GM18951 (cell line): ENCODE measurements at regions not wholly inside any gene's neighbourhood (a gene's known extent, or its start where the extent isn't known, plus 50 kb on each side); places are given as distances from the start of the nearest gene placed in this dataset.

Experiments
- POLR2A ChIP-seq: IDR thresholded peaks from 4 replicates; pipeline ENCODE4 v1.6.1; 2011; ENCODE audit warnings: mild to moderate bottlenecking; ENCODE audit not compliant: insufficient read length, insufficient read depth; ENCODE audit errors: extremely low read depth
- in situ Hi-C: fragments of 300-500 bp; cut with MboI; formaldehyde crosslinking; loops from one replicate; pipeline ENCODE4 v1.12.0; 2022; ENCODE audit warnings: low sequenced_read_pairs, mixed read lengths, inconsistent platforms; ENCODE audit not compliant: unreplicated experiment

DNA sequence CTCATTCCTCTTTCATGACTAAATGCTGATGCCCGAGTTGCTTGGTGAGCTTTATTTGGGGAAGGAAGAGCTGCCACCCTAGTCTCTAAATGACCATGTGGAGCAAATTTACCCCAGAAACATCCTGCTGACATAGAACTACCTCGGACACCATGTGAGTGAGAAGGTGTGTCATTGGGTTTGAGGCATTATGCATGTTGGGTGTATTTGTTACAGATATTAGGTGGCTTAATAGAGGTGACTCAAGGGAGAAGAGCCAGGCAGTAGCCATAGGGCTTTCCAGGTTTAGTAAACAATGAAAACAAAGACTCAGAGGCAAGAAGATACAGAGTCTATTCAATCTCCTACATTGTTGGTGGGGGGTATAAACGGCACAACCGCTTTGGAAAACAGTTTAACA is 581.5 kb downstream of the CCDC171 start:
- no peak for TF ChIP-seq POLR2A

DNA sequence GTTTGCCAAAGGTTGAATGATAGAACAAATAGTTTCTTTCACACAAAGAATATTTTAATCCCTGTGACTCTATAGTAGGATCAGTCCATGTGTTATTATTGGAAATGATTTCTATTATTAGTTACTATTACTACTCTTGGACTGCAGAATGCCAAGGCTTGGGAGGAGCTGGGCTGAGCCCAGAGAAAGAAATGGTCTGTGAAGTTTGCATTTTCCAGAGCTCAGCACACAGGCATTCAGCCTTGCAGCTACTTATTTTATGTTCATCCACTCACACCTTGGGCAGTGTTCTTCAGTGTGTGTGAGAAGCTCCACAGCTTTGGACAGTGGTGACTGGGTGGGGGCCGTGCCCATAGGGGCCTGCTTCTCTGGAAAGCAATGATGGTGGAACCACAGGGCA is 583.1 kb downstream of the CCDC171 start:
- in situ Hi-C loops: loop anchor here (25.0 kb wide), 1 partner anchor 274 kb away; no protein-coding TSS in a partner anchor

More for the DNA sequence above, 581.5 kb downstream of the CCDC171 start:
- in situ Hi-C loops: loop anchor here (25.0 kb wide), 1 partner anchor 272 kb away; no protein-coding TSS in a partner anchor

DNA sequence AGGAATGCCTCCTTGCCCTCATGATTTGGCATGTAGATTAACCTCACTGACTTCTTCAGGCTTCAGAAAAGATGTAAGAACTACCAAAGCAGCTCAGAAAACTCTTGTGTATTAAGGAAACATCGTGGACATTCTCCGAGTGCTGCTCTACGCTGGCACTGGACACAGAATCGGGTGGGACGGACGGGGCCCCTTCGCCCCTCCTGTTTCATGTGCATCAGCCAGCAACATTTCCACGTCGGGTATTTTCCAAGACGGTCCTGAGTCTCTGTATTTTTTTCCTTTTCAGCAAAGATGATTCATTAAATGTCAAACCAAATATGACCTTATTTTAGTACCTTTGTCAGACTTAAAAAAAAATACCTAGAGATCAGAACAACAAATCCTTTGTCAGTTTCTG is 583.6 kb downstream of the CCDC171 start:
- no peak for TF ChIP-seq POLR2A
- in situ Hi-C loops: loop anchor here (25.0 kb wide), 1 partner anchor 274 kb away; no protein-coding TSS in a partner anchor

More for the DNA sequence above, 583.1 kb downstream of the CCDC171 start:
- no peak for TF ChIP-seq POLR2A

DNA sequence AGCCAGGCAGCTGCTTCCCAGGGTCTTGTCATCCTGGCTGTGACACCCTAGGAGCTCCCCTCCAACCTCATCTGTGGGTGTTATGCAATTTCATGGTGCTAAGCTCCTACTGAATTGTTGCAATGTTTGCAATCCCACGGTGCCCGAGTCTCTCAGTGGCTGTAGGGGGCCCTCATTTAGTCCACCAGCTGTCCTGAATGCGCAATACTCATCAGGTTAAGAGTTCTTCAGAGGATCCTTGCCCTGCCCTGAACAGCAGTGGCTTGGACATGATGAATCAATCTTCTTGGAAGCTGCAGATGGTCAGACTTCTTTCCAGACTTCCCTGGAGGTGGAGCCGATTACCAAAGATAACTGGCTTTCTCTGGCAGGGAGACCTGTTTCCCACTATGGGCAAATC is 584.1 kb downstream of the CCDC171 start:
- no peak for TF ChIP-seq POLR2A
- in situ Hi-C loops: loop anchor here (25.0 kb wide), 1 partner anchor 275 kb away; no protein-coding TSS in a partner anchor

DNA sequence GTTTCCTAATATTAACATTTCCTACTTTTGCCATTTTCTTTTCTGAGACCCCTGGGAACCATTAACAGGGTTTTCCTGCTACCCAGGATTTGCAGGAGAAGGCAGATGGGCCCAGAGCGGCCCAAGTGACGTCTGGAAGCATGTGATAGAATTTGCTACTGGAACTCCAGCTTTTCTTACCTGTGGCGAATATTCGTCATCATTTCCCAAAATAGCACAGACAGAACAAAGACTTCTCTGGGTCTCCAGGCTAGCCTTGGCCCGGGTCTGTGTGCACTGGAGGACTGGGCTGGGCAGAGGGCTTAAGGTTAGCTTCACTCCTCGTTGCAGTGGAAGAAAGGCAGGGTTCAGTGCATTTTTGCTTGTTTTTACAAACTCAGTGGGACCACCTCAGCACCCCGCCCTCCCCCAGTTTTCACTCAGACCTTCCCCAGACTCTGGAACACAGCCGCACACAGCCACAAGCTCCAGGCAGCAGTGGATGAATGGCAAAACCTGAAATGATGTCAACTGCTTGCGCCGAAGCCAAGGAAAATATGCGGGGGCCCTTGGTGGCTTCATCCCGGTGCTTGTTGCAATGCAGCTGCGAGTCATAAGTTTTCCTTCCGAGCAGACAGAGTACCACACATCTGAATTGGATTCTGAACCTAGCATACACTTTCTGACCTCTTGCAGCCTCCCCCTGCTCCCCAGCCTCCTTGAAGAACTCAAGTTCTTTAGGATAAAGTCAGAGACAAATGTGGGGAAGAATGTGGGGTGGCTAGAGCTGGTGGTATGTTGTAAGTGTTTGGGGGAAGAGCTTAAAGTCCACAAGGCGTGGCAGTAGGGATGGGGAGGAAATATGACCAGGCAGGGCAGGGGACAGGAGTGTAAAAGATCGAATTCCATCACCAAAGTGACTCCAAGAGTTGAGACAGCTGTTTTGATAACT is 586.0 kb downstream of the CCDC171 start:
- in situ Hi-C loops: loop anchor here (25.0 kb wide), 1 partner anchor 277 kb away; no protein-coding TSS in a partner anchor
- TF ChIP-seq POLR2A: no peak

DNA sequence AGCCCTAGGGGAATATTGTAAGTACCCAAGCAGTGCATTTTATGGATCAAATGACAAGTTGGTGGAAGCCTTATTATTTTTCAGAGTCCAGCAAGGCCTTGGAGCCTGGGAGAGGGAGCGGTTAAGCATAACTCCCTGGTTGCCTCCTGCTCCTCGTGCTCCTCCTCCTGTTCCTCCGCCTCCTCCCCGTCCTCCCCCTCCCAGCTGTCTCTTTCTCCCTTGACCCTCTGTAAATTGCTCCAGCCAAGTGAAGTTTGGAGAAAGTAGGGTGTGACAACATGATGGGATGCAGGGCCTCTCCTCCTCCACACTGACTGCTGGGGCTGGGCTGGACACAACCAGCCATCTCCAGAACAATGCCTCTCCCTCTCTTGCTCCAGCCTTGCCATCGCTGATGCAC is 586.9 kb downstream of the CCDC171 start:
- TF ChIP-seq POLR2A: no peak
- in situ Hi-C loops: loop anchor here (25.0 kb wide), 1 partner anchor 277 kb away; no protein-coding TSS in a partner anchor

DNA sequence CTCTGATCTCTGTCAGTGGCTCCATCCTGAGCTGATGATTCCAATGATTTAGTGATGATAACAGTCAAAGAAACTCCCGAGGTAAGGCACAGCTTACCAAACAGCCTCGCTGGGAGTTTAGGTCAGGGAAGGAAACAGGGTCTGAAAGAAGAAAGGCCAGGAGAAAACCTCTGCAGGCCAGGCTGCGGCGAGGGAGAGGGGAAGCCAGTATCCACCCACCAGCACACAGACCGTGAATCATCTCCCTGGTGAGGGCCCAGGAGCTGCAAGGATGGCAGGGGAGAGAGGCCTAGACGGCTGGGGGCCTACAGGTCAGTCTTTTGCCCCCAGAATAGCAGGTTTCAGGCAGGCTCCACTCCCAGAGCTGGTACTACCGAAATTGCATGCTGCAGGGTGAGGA is 590.5 kb downstream of the CCDC171 start:
- in situ Hi-C loops: loop anchor here (25.0 kb wide), 1 partner anchor 281 kb away; no protein-coding TSS in a partner anchor
- no peak for TF ChIP-seq POLR2A

DNA sequence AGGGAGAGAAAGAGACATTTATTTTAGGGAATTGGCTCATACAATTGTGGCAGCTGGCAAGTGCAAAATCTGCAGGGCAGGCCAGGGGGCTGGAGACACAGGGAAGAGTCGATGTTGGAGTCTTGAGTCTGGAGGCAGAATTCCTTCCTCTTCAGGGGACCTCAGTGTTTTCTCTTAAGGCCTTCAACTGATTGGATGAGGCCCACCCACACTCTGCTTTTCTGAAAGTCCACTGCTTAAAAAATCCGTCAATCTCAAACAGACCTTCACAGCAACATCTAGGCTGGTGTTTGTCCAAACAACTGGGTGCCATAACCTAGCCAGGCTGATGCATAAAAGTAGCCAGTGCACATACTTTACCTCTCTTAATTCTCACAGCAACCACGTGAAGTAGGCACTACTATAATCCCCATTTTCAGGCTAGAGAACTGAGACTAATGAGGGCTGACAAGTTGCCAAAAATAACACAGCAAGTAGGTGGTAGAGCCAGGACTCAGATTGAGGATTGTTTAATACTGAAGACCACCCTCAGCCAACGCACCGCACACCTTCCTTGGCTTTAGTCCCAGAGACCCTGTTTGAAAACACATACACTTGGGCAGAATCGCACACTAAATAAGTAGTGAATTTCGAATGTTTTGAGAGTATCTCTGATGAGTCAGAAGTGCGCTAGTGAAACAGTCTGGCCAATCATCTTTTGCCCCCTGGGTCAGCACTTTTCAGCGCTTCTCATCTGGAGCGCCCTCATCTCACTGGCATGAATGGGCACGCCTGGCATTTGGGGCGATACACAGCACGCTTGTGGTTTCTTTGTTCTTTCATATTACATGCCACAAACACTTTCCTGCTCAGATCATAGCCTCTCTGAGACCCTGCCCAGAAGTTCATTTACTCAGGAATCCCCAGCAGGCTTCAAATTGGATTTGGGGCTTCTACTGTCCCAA is 591.4 kb downstream of the CCDC171 start:
- in situ Hi-C loops: loop anchor here (25.0 kb wide), 1 partner anchor 282 kb away; no protein-coding TSS in a partner anchor
- no peak for TF ChIP-seq POLR2A

DNA sequence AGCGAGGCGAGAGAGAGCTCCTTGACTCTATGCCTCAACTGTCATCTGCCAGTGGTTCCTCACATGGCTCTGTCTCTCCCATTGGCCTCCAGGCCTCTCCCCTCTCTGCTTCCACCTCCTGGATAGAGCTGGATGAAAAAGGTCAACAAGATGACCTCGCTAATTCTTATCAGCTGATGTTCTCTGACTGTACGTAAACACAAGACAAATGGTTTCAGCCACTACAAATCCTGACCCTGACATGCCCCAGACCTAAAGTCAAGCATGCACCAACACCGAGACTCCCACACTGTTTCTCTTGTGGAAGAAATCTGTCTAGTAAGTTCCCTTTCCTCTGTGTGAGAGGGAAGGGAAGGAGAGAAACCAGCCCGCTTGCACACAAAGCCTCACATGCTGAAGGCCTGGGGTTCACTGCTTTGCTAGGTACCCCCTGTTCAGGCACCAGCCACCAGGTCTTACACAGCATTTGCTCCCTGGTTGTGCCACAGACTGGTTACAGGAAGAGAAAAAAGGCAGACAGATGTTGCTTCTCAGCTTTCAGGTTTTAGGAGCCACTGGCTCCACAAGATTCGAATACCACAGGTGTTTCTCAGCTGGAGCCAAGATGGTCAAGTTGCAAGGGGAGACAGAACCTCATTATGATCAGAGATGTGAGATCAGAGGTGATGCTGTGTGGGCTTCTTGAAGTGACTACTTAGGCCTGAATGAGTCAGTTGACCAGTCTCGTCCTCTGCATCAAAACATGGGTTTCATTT is 592.5 kb downstream of the CCDC171 start:
- no peak for TF ChIP-seq POLR2A
- in situ Hi-C loops: loop anchor here (25.0 kb wide), 1 partner anchor 283 kb away; no protein-coding TSS in a partner anchor

DNA sequence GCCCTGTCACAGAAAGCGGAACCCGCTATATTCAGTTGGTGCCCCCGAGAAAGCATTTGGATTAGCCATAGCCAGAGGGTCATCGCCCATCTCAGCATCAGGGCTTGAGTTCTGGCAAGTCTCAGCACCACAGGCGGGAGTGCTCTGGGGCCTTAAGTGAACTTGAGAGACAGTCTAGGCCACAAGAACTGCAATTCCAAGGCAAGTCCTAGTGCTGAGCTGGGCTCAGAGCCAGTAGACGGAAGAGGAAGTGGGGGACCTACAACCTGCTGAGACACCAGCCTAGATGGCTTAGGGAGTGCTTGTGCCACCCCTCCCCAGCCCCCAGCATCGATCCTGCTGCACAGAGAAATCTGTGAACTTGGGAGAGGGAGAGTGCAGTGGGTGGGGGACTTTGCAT is 594.9 kb downstream of the CCDC171 start:
- TF ChIP-seq POLR2A: no peak
- in situ Hi-C loops: loop anchor here (25.0 kb wide), 1 partner anchor 285 kb away; no protein-coding TSS in a partner anchor

DNA sequence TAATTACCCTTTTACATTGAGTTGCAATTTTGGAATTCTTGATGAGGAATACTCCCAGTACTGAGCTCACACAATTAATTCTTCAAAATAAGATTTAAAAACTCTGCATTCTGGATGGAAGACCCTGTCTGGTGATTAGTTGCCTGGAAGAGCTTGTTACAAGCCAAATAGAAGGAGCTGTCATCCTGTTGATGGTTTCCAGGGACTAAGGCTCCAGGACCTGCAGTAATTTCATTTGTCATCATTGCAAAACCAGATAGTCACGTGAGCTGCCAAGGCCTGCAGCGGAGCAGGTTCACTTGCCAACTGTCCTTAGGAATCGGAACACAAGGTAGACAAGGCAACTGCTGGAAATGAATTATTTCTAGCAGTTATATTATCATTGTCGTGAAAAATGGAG is 597.7 kb downstream of the CCDC171 start:
- no peak for TF ChIP-seq POLR2A
- in situ Hi-C loops: no loop called here
